ENCODE measurements at regions not wholly inside any gene's neighbourhood (a gene's known extent, or its start where the extent isn't known, plus 50 kb on each side); places are given as distances from the start of the nearest gene placed in this dataset.

DNA sequence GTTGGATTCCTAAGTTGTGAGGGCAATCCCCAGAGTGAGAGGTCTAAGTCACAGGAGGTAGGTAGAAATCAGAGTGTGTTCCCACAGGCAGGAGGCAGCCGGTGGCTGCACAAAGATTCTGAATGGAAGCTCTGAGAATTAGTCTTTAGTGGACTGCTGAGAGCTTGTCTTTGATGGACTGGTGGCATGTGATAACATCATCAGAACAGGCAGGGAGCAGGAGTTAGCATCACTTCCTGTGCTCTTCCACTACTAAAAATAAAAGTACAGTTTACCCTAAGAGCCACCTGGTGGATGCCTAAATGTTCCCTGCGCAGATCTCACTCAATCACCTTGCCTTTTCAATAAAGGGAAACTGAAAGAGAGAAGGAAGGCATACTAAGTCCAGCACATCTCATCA, 294.6 kb upstream of the POU3F2 start:
- Mint-ChIP-seq H3K4me1 (no peaks in the 10 kb centered on the region), H3K27me3 (no peaks in the 10 kb centered on the region), H3K4me3 (no peak overlapping the region), H3K9me3 (no peaks in the 10 kb centered on the region), H3K27ac (no peak overlapping the region)
- DNase-seq: no peak
- no peak for ATAC-seq

DNA sequence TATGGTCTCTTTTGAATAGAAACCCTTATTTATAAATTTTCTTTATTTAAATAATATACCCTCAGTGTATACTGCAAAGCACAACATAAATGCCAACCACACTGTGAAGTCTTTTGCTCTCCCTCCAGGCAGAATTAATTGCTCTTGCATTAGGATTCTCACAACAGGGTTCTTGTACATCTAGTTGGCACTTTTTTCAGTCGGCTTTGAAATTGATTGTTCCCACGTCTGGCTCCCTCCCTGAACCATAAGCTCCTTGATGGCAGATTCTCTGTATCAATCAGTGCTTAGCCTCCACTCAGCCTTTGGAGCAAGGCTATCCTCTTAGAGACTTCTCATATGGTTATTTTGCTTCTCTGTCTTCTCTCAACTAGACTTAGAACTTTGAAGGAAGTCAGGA, 288.0 kb upstream of the POU3F2 start:
- no peaks in the 10 kb centered on the region for H3K4me1 Mint-ChIP-seq
- no peaks in the 10 kb centered on the region for H3K9me3 Mint-ChIP-seq
- H3K27me3 Mint-ChIP-seq: no peaks in the 10 kb centered on the region
- no peak for DNase-seq
- H3K4me3 Mint-ChIP-seq: no peak overlapping the region
- ATAC-seq: no peak
- H3K27ac Mint-ChIP-seq: no peak overlapping the region

DNA sequence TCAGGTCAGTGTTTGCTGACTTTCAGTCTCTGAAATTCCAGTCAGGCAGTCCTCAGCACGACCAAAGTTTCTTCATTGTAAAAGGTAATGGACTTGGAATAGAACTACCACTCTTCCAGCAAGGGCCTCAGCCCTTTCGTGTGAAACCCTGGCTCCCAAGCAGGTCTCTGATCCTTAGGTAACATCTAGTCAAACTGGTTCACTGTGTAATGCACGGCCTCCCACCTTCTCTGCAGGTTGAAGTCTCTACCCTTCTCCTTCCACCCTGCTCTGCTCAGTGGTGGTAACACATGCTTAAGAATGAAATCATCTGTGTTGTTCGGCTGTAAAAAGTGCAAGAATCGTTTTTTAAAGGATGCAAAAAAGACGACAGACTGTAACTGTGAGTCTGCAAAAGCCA, 287.2 kb upstream of the POU3F2 start:
- DNase-seq (no peak), ATAC-seq (no peak)
- Mint-ChIP-seq H3K4me3 (no peak overlapping the region), H3K4me1 (no peaks in the 10 kb centered on the region), H3K27me3 (no peaks in the 10 kb centered on the region), H3K27ac (no peak overlapping the region), H3K9me3 (no peaks in the 10 kb centered on the region)

DNA sequence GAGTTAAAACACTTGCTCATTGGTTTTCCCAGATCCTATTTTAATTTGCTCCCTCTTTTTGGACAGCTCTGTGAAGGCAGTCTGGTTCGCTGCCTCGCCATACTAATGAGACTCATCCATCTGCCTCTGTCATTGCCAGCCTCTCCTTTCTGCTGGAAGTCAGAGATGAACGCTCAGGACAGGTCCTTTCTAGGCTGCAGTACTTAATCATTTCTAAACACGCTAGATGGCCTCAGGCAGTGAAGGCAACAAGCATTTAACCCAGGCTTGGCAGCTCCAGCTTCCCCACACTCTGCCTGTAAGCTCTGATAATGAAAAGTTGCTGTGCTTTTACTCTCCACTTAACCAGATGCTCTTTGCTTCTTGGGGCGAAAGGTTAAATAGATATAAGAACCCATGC, 286.7 kb upstream of the POU3F2 start:
- Mint-ChIP-seq H3K4me1 (no peaks in the 10 kb centered on the region), H3K4me3 (no peak overlapping the region), H3K27me3 (no peaks in the 10 kb centered on the region), H3K9me3 (no peaks in the 10 kb centered on the region), H3K27ac (no peak overlapping the region)
- DNase-seq (no peak), ATAC-seq (no peak)

DNA sequence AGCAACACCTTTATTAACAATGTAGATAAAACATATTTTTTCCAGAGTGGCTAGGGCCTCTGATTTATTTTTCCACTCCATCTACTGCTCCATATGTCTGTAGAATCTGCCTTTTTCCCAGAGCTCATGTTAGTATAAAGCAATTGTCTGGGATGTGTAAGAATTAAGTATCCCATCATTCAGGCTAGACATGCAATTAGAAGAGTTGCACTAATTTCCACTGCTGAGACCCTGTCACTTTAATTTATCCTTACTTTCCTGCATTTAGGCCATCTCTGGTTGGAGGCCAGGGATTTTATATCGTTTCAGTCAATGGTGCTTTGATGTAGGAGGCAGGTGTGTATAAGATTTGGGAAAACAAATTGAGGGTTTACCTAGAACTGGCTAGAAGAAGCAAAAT, 286.1 kb upstream of the POU3F2 start:
- Mint-ChIP-seq H3K4me3 (no peak overlapping the region), H3K27ac (no peak overlapping the region), H3K27me3 (no peaks in the 10 kb centered on the region), H3K4me1 (no peaks in the 10 kb centered on the region), H3K9me3 (no peaks in the 10 kb centered on the region)
- ATAC-seq: no peak
- DNase-seq: no peak

DNA sequence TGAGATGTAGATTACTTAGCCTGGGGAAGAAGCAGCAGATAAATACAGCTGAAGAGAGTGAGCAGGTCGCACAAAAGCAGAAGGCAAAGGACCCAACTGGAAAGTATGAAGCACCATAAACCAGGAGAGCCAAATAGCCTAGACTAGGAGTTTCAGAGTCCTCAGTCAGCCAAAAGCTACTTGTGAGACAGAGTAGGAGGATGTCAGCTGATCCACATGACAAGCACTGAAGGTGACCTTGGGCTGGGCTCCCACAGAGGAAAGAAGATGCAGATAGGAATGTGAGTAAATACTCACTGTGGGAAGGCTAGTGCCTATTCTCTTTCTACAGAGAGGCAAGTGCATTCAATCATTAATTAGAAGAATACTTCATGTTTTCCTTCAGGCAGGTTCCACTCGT, 274.0 kb upstream of the POU3F2 start:
- ATAC-seq (no peak), DNase-seq (no peak)
- no peaks in the 10 kb centered on the region for H3K4me1 Mint-ChIP-seq
- no peaks in the 10 kb centered on the region for H3K27me3 Mint-ChIP-seq
- H3K9me3 Mint-ChIP-seq: no peaks in the 10 kb centered on the region
- no peak overlapping the region for H3K4me3 Mint-ChIP-seq
- no peak overlapping the region for H3K27ac Mint-ChIP-seq

DNA sequence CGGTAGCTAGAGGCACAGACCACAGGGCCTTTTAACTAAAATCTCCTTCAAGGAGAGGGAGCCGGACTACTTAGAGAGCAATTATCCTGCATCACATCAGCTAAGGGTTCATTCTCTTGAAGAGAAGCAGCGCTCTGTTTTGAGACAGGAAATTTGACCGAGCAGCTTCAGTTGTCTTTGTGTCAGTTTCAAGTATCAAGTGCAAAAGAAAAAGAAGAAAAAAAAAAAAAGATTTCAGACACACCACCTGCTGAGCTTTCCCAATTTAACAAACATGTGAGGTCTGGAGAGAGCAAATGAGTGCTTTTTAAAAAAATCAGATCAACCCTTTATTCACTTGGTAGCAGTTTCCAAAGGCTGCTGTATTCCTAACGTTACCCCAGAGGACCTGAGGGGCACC, 273.5 kb upstream of the POU3F2 start:
- Mint-ChIP-seq H3K27me3 (no peaks in the 10 kb centered on the region), H3K4me3 (no peak overlapping the region), H3K27ac (no peak overlapping the region), H3K4me1 (no peaks in the 10 kb centered on the region), H3K9me3 (no peaks in the 10 kb centered on the region)
- DNase-seq (no peak), ATAC-seq (no peak)

DNA sequence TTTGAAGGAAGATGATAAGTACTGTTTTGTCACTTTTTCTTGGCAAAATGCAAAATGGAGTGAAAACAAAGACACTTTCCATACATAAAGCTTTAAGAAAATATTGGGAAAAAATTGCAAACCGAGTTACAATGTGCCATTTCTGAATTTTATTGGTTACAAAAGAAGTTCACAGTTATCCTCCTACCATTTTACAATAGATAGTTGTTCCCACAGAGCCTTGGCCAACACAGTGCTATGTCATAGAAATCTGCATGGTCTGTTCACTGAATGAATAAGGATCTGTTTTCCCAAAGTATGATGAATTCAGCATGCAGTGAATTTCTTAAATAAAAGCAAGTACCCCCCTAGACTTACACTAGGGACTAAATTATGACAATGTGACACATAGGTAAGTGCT, 268.2 kb upstream of the POU3F2 start:
- no peak for ATAC-seq
- Mint-ChIP-seq H3K4me1 (no peaks in the 10 kb centered on the region), H3K9me3 (no peaks in the 10 kb centered on the region), H3K27me3 (no peaks in the 10 kb centered on the region), H3K27ac (no peak overlapping the region), H3K4me3 (no peak overlapping the region)
- DNase-seq: no peak

DNA sequence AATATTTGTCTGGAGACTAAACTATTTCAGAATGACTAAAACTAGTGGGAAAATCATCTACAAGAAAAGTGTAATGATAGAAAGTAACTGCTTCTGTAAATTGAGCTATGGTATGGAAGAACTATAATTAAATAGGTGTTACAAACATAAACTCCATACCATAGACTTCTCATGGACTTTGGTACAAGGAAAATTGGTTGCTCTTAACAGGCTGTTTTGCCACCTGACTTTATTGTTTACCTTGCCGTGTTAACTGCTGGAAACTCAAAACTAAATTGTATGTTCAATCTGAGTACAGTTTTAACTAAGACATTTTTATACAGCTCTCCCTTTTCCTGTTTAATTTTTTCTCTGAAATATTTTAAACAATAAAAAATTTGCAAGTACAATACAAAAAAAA, 261.8 kb upstream of the POU3F2 start:
- H3K4me3 Mint-ChIP-seq: no peak overlapping the region
- H3K9me3 Mint-ChIP-seq: no peaks in the 10 kb centered on the region
- no peaks in the 10 kb centered on the region for H3K4me1 Mint-ChIP-seq
- H3K27ac Mint-ChIP-seq: no peak overlapping the region
- no peak for DNase-seq
- H3K27me3 Mint-ChIP-seq: no peaks in the 10 kb centered on the region
- no peak for ATAC-seq

DNA sequence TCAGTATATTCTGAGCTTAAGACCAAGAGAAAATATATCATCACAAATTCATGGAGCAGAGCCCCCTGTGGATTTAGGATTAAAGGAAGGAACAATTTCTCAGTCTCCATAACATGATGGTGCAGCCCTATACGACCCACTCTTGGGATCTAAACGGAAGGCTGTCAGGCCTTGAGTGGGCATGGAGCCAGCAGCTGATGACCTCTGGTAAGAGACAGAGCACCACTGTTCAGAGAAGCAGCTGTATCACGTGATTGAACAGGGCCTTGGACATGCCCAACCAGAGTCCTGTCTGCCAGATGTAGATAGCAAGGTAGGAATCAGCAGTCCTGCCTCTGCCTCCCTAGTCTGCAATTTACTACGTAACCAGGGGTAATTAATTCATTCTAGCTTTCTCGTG, 259.4 kb upstream of the POU3F2 start:
- Mint-ChIP-seq H3K27ac (no peak overlapping the region), H3K9me3 (no peaks in the 10 kb centered on the region), H3K27me3 (no peaks in the 10 kb centered on the region), H3K4me1 (no peaks in the 10 kb centered on the region), H3K4me3 (no peak overlapping the region)
- ATAC-seq: no peak
- DNase-seq: no peak

DNA sequence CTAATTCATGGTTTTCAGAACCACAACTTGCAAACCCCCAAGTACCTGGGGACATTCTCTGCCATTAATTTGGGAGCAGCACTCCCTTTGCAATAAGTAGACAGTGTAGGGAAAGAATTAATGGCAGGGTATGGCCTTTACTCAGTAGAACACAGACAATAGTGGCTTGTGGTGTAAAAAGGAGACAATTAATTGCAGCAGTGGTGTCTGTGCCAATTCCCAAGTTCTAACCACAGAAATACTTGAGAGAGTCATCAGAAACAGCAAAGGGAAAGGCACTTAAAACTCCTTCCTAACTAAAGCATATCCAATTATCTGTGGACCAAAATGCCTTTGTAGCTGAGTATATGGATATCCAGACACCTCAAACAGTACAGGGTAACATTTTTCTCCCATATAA, 257.6 kb upstream of the POU3F2 start:
- no peak overlapping the region for H3K27ac Mint-ChIP-seq
- H3K27me3 Mint-ChIP-seq: no peaks in the 10 kb centered on the region
- no peaks in the 10 kb centered on the region for H3K4me1 Mint-ChIP-seq
- DNase-seq: no peak
- H3K9me3 Mint-ChIP-seq: no peaks in the 10 kb centered on the region
- H3K4me3 Mint-ChIP-seq: no peak overlapping the region
- no peak for ATAC-seq

DNA sequence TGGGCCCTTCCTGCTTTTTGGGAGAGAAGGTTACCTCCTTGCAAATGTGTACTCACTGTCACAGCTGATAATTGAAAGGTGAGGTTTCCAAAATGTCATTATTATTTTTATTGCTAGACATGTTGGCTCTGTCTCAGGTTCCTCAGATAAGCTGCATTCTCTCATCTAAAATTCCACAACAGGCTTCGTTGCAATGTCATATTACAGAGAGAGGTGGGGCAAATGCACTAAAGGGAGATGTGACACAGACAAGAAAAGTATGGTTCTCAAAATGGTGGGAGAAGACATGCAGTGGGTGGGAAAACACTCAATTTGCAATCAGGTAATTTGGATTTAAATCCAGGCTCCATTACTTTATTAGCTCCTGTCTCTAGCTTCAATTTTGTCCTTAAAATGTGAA, 256.4 kb upstream of the POU3F2 start:
- Mint-ChIP-seq H3K9me3 (no peaks in the 10 kb centered on the region), H3K4me1 (no peaks in the 10 kb centered on the region), H3K27me3 (no peaks in the 10 kb centered on the region), H3K27ac (no peak overlapping the region), H3K4me3 (no peak overlapping the region)
- DNase-seq (no peak), ATAC-seq (no peak)

DNA sequence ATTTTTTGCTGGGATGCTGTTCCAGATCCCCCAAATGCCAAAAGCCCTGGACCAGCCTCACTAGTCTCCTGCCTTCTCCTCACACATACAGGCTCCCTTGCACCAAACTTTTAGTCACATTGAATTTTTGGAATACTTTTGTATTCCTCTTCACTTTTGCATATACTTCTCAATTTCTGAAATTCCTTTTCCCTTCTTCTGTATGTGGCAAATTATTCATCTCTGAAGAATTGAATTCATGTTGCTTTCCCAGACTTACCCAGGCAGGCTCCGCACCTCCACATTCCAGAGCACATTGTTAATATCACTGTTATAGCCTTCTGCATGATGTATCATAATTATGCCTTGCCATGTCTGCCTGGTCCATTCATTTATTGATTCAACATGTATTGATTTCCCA, 255.3 kb upstream of the POU3F2 start:
- H3K4me3 Mint-ChIP-seq: no peak overlapping the region
- no peaks in the 10 kb centered on the region for H3K4me1 Mint-ChIP-seq
- H3K9me3 Mint-ChIP-seq: no peaks in the 10 kb centered on the region
- no peaks in the 10 kb centered on the region for H3K27me3 Mint-ChIP-seq
- no peak for DNase-seq
- H3K27ac Mint-ChIP-seq: no peak overlapping the region
- ATAC-seq: no peak

DNA sequence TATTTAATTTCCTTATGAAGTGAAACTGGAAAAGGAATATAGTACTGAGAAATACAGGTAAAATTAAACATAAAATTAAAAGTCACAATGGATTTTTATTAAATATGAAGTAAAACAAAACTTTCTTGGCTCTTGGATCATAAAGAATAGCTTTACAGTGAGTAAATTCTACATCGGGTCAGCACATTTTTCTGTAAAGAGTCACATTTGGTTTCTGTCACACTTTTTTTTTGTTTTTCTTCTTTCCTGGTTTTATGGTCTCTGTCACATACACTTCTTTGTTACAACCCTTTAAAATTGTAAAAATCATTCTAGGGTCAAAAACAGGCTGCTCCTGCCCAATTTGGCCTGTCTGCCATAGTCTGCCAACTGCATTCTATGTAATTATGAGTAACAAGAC, 254.4 kb upstream of the POU3F2 start:
- ATAC-seq (no peak), DNase-seq (no peak)
- no peak overlapping the region for H3K4me3 Mint-ChIP-seq
- no peaks in the 10 kb centered on the region for H3K4me1 Mint-ChIP-seq
- H3K27ac Mint-ChIP-seq: no peak overlapping the region
- no peaks in the 10 kb centered on the region for H3K9me3 Mint-ChIP-seq
- no peaks in the 10 kb centered on the region for H3K27me3 Mint-ChIP-seq

DNA sequence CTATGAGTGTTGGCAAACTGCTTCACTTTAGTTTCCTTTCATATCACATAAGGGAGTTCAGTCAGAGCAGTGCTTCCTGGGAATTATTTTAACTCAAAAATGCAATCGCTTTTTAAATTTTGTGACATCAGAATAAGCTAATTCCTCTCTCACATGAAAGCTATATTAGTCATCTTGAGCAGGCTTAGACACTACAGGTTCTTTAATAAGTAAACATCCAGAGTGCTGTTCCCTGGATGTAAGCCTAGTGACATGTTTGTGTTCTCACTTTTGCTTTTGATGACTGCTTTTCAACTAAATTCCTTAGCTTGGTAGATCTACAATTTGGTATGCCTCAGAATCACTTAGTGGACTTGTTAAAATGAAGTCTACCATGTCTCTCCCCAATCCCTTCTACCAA, 252.7 kb upstream of the POU3F2 start:
- Mint-ChIP-seq H3K4me1 (no peaks in the 10 kb centered on the region), H3K27me3 (no peaks in the 10 kb centered on the region), H3K4me3 (no peak overlapping the region), H3K27ac (no peak overlapping the region), H3K9me3 (no peaks in the 10 kb centered on the region)
- ATAC-seq: no peak
- DNase-seq: no peak

DNA sequence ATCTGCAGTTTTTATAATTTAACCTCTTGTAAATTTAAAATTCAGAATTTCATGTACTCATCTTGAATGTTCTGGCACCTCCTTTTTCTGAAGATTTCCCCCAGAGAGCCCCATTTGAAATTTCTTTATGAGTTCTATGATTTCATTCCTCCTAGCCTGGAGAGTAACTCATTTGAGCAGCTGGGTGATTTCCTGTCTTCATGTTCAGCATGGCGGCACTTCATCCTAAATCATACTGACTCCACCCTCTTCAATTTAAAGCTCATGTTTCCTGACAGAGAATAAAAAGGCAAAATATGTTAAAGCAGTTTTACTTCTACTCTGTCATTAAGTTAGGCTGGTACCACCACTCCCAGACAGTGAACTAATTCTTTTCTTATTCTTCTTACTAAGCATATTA, 250.9 kb upstream of the POU3F2 start:
- Mint-ChIP-seq H3K27me3 (no peaks in the 10 kb centered on the region), H3K4me1 (no peaks in the 10 kb centered on the region), H3K4me3 (no peak overlapping the region), H3K9me3 (no peaks in the 10 kb centered on the region), H3K27ac (no peak overlapping the region)
- ATAC-seq (no peak), DNase-seq (no peak)

DNA sequence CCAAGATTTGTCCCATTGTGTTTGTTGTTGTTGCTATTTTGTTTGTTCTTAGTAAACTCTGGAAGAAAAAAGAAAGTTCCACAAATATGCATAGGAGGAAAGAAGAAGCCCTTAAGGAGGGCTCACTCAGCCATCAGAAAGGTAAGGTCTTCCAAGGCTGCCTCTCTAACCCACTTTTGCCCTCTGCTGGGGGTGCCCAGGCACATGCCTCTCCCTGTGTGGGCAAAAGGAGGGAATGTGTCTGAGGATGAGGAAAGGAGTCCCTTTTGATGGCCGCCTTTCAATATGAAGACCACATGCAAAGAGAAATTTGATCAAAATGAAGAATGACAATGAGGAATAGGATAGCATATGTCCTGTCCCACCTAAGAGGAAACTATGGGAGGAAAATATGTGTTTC, 248.2 kb upstream of the POU3F2 start:
- no peaks in the 10 kb centered on the region for H3K4me1 Mint-ChIP-seq
- no peaks in the 10 kb centered on the region for H3K9me3 Mint-ChIP-seq
- H3K27ac Mint-ChIP-seq: no peak overlapping the region
- H3K4me3 Mint-ChIP-seq: no peak overlapping the region
- ATAC-seq: no peak
- no peak for DNase-seq
- H3K27me3 Mint-ChIP-seq: no peaks in the 10 kb centered on the region

DNA sequence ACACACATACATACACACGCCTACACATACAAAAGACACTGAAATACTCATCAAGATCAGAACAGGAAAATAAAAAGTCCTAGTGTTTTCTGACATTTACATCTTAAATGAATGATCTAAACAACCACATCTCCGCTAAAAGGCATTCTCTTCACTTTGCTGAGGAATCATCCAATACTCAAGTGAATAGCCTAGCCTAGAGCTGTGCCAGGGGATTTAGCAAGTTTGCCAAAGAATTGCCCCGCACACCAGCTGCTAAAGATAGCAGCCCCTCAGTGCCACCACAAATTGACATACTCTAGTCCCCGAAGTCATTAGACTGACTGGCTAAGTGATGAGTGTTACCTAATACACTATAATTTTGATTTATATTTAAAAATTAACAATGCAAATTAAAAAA, 246.8 kb upstream of the POU3F2 start:
- Mint-ChIP-seq H3K4me1 (no peaks in the 10 kb centered on the region), H3K4me3 (no peak overlapping the region), H3K27me3 (no peaks in the 10 kb centered on the region), H3K27ac (no peak overlapping the region), H3K9me3 (no peaks in the 10 kb centered on the region)
- ATAC-seq (no peak), DNase-seq (no peak)

All from stimulated activated naive CD8-positive, alpha-beta T cell treated with anti-CD3 and anti-CD28 coated beads, Interleukin-15, amount 100 ng/mL, for 72 hours (primary cell).